Kidney capillary endothelial cell (primary cell): ENCODE measurements at regions not wholly inside any gene's neighbourhood (a gene's known extent, or its start where the extent isn't known, plus 50 kb on each side); places are given as distances from the start of the nearest gene placed in this dataset.

Experiments
- DNase-seq: peaks from one replicate; pipeline ENCODE4 v3.0.0-alpha.2; 2018; ENCODE audit warnings: low spot score

- no peak for DNase-seq
Measured at GRCh38 chr1:168964478-168964877, 142.0 kb upstream of the ATP1B1 start.

- DNase-seq = no peak
Measured at GRCh38 chr1:168966217-168966616, 140.3 kb upstream of the ATP1B1 start.

GRCh38 chr1:168966636-168967035 is 139.9 kb upstream of the ATP1B1 start:
- no peak for DNase-seq

GRCh38 chr1:168970926-168971659 is 135.4 kb upstream of the ATP1B1 start:
- no peak for DNase-seq

- DNase-seq = no peak
Measured at GRCh38 chr1:168972225-168972624, 134.3 kb upstream of the ATP1B1 start.

GRCh38 chr1:168972887-168973286 is 133.6 kb upstream of the ATP1B1 start:
- DNase-seq = no peak

- no peak for DNase-seq
Measured at GRCh38 chr1:168974117-168974516, 132.4 kb upstream of the ATP1B1 start.

GRCh38 chr1:168974611-168975010 is 131.9 kb upstream of the ATP1B1 start:
- DNase-seq = no peak

- no peak for DNase-seq
Measured at GRCh38 chr1:168976267-168976666, 130.2 kb upstream of the ATP1B1 start.

GRCh38 chr1:168977618-168978017 is 128.9 kb upstream of the ATP1B1 start:
- no peak for DNase-seq

GRCh38 chr1:168979276-168979675 is 127.2 kb upstream of the ATP1B1 start:
- no peak for DNase-seq

- DNase-seq = no peak
Measured at GRCh38 chr1:168980180-168980579, 126.3 kb upstream of the ATP1B1 start.

GRCh38 chr1:168980656-168981055 is 125.8 kb upstream of the ATP1B1 start:
- DNase-seq = no peak

GRCh38 chr1:168982778-168983177 is 123.7 kb upstream of the ATP1B1 start:
- DNase-seq = no peak

- no peak for DNase-seq
Measured at GRCh38 chr1:168987330-168987729, 119.2 kb upstream of the ATP1B1 start.

- no peak for DNase-seq
Measured at GRCh38 chr1:168987923-168988322, 118.6 kb upstream of the ATP1B1 start.

- DNase-seq = no peak
Measured at GRCh38 chr1:168989985-168990384, 116.5 kb upstream of the ATP1B1 start.

- no peak for DNase-seq
Measured at GRCh38 chr1:168991667-168992475, 114.6 kb upstream of the ATP1B1 start.

GRCh38 chr1:169001353-169001752 is 105.1 kb upstream of the ATP1B1 start:
- no peak for DNase-seq

- no peak for DNase-seq
Measured at GRCh38 chr1:169003864-169004516, 102.5 kb upstream of the ATP1B1 start.

- DNase-seq = no peak
Measured at GRCh38 chr1:169005776-169006175, 100.7 kb upstream of the ATP1B1 start.

GRCh38 chr1:169009666-169010065 is 96.8 kb upstream of the ATP1B1 start:
- no peak for DNase-seq

GRCh38 chr1:169012416-169012815 is 94.1 kb upstream of the ATP1B1 start:
- DNase-seq = no peak
